DND-41 (cell line): ENCODE measurements at regions not wholly inside any gene's neighbourhood (a gene's known extent, or its start where the extent isn't known, plus 50 kb on each side); places are given as distances from the start of the nearest gene placed in this dataset.

Source experiments
- ATAC-seq: fragments of 200-7000 bp; cut with Tn5 transposase; 3 replicates; pipeline ENCODE4 v1.9.1; 2021; ENCODE audit warnings: low read depth; ENCODE audit not compliant: insufficient read depth
- DNase-seq: peaks from one replicate; pipeline ENCODE4 v3.0.0-alpha.2; 2020
- H2AFZ ChIP-seq: 2 replicates; pipeline ENCODE4 v1.6.0; 2012; ENCODE audit warnings: low read depth, low read length
- H3K27ac ChIP-seq: 2 replicates; pipeline ENCODE4 v1.5.1; 2012; ENCODE audit warnings: low read length, inconsistent platforms
- H3K27me3 ChIP-seq: fragments of 200-600 bp; sonication (generic); 2 replicates; pipeline ENCODE4 v1.6.0; 2012; ENCODE audit warnings: low read length, mild to moderate bottlenecking, inconsistent platforms; ENCODE audit not compliant: insufficient read depth, poor library complexity
- H3K36me3 ChIP-seq: 2 replicates; pipeline ENCODE4 v1.5.1; 2012; ENCODE audit warnings: low read length, inconsistent platforms; ENCODE audit not compliant: insufficient read depth
- H3K4me1 ChIP-seq: 2 replicates; pipeline ENCODE4 v1.5.1; 2012; ENCODE audit warnings: mild to moderate bottlenecking, low read length; ENCODE audit not compliant: insufficient read depth
- H3K4me2 ChIP-seq: 2 replicates; pipeline ENCODE4 v1.6.0; 2012; ENCODE audit warnings: mild to moderate bottlenecking, moderate library complexity, low read length, inconsistent platforms; ENCODE audit not compliant: insufficient read depth
- H3K4me3 ChIP-seq, 2 experiments: fragments of 200-600 bp in 1 of 2; shearing (Covaris generic) in 1 of 2; 2 replicates each; pipeline ENCODE4 v1.5.1; 2012 to 2016; ENCODE audit warnings: inconsistent platforms in 2 of 2, low read length in 2 of 2, mild to moderate bottlenecking in 2 of 2, low read depth in 1 of 2, moderate library complexity in 1 of 2
- H3K79me2 ChIP-seq: 2 replicates; pipeline ENCODE4 v1.6.0; 2012; ENCODE audit warnings: low read length, inconsistent platforms; ENCODE audit not compliant: insufficient read depth
- H3K9ac ChIP-seq: 2 replicates; pipeline ENCODE4 v1.6.0; 2012; ENCODE audit warnings: low read depth, mild to moderate bottlenecking, inconsistent platforms, low read length, moderate library complexity
- H3K9me3 ChIP-seq: 2 replicates; pipeline ENCODE4 v1.5.1; 2012; ENCODE audit warnings: low read length, moderate library complexity, mild to moderate bottlenecking, inconsistent platforms; ENCODE audit not compliant: insufficient read depth, severe bottlenecking
- H4K20me1 ChIP-seq: 2 replicates; pipeline ENCODE4 v1.6.0; 2012; ENCODE audit warnings: low read length; ENCODE audit not compliant: insufficient read depth
- CTCF ChIP-seq: IDR thresholded peaks from 2 replicates; pipeline ENCODE4 v1.5.1; 2012; ENCODE audit warnings: borderline replicate concordance, low read length, moderate library complexity, mild to moderate bottlenecking; ENCODE audit not compliant: poor library complexity, severe bottlenecking; ENCODE audit errors: extremely low read depth
- EZH2 ChIP-seq: IDR thresholded peaks from 3 replicates; pipeline ENCODE4 v1.6.1; 2012; ENCODE audit warnings: borderline replicate concordance, low read depth, mild to moderate bottlenecking, moderate library complexity, low read length, inconsistent platforms; ENCODE audit not compliant: severe bottlenecking

- TF ChIP-seq EZH2 (no peak), CTCF (no peak)
- H3K27ac ChIP-seq, result no peak overlapping the region
- no peaks in the 10 kb centered on the region; the same call in 1 of the 2 replicates for H3K4me1 ChIP-seq
- H3K9me3 ChIP-seq, result no peaks in the 10 kb centered on the region
- no peaks in the 10 kb centered on the region for H3K36me3 ChIP-seq
- H3K9ac ChIP-seq, result no peak overlapping the region
- H3K4me2 ChIP-seq, result no peak overlapping the region
- H2AFZ ChIP-seq, result no peak overlapping the region
- H4K20me1 ChIP-seq, result no peaks in the 10 kb centered on the region
- no peak for ATAC-seq
- no peaks in the 10 kb centered on the region for H3K79me2 ChIP-seq
- DNase-seq, result peak; percentile 1
- H3K4me3 ChIP-seq, result no peak overlapping the region
- H3K27me3 ChIP-seq, result no peaks in the 10 kb centered on the region
Observed at GRCh38 chr10:124166431-124167125, 73.2 kb upstream of the CHST15 start.

- H3K9ac ChIP-seq, result no peak overlapping the region
- H4K20me1 ChIP-seq, result no peaks in the 10 kb centered on the region
- DNase-seq (no peak), ATAC-seq (no peak)
- no peaks in the 10 kb centered on the region for H3K79me2 ChIP-seq
- no peaks in the 10 kb centered on the region for H3K9me3 ChIP-seq
- H3K27me3 ChIP-seq, result no peaks in the 10 kb centered on the region
- H3K27ac ChIP-seq, result no peak overlapping the region
- no peaks in the 10 kb centered on the region for H3K36me3 ChIP-seq
- TF ChIP-seq EZH2, result no peak
- TF ChIP-seq CTCF, result no peak
- no peak overlapping the region for H3K4me2 ChIP-seq
- H3K4me3 ChIP-seq, result no peak overlapping the region
- H3K4me1 ChIP-seq, result no peaks in the 10 kb centered on the region; the same call in 1 of the 2 replicates
- H2AFZ ChIP-seq, result no peak overlapping the region
Observed at GRCh38 chr10:124165827-124166226, 72.4 kb upstream of the CHST15 start.

- H3K9ac ChIP-seq, result no peak overlapping the region
- DNase-seq (no peak), ATAC-seq (no peak)
- no peak for TF ChIP-seq CTCF
- no peak for TF ChIP-seq EZH2
- H3K27me3 ChIP-seq, result no peaks in the 10 kb centered on the region
- no peak overlapping the region for H3K4me2 ChIP-seq
- no peaks in the 10 kb centered on the region for H3K79me2 ChIP-seq
- no peak overlapping the region for H3K27ac ChIP-seq
- no peaks in the 10 kb centered on the region for H3K36me3 ChIP-seq
- no peaks in the 10 kb centered on the region for H4K20me1 ChIP-seq
- no peaks in the 10 kb centered on the region; the same call in 1 of the 2 replicates for H3K4me1 ChIP-seq
- no peak overlapping the region for H3K4me3 ChIP-seq
- no peak overlapping the region for H2AFZ ChIP-seq
- no peaks in the 10 kb centered on the region for H3K9me3 ChIP-seq
Observed at GRCh38 chr10:124165311-124165710, 71.9 kb upstream of the CHST15 start.
